Testis (tissue), 2 donors: ENCODE measurements at regions not wholly inside any gene's neighbourhood (a gene's known extent, or its start where the extent isn't known, plus 50 kb on each side); places are given as distances from the start of the nearest gene placed in this dataset.

Experiments used
- DNase-seq: peaks from one replicate; pipeline ENCODE4 v3.0.0-alpha.2; 2019
- H3K27ac ChIP-seq, 2 donors: fragments of 200-600 bp; sonication (generic); one replicate each; pipeline ENCODE4 v1.5.1; 2019
- H3K27me3 ChIP-seq: fragments of 200-600 bp; sonication (generic); one replicate; pipeline ENCODE4 v1.5.1; 2019
- H3K36me3 ChIP-seq: fragments of 200-600 bp; sonication (generic); one replicate; pipeline ENCODE4 v1.5.1; 2017; ENCODE audit warnings: low read depth; ENCODE audit errors: missing control alignments
- H3K4me1 ChIP-seq: fragments of 200-600 bp; sonication (generic); one replicate; pipeline ENCODE4 v1.5.1; 2019
- H3K4me3 ChIP-seq, 2 donors: fragments of 200-600 bp; sonication (generic); one replicate each; pipeline ENCODE4 v1.5.1; 2017 to 2019
- H3K9me3 ChIP-seq: fragments of 200-600 bp; sonication (generic); one replicate; pipeline ENCODE4 v1.5.1; 2017
- POLR2A ChIP-seq: fragments of 450-650 bp; IDR thresholded peaks from one replicate; pipeline ENCODE4 v1.6.1; 2017; ENCODE audit warnings: antibody characterized with exemption, mild to moderate bottlenecking, moderate library complexity
- WGBS, 2 donors: methylation state at CpG; one replicate each; pipeline ENCODE4 v1.1.5; 2018; 5-methylcytosine and 5-hydroxymethylcytosine counted together
- intact Hi-C: fragments of 100-400 bp; cut with DNase I; formaldehyde crosslinking; loops from one replicate; pipeline ENCODE4 v1.15.1; 2023; ENCODE audit warnings: low total_unique reads
- TF ChIP-seq, protein P1 (sequence below), 3 experiments: fragments of 450-650 bp in 2 of 3; fragments of 200-600 bp in 1 of 3; sonication (generic) in 1 of 3; IDR thresholded peaks; one replicate each; pipeline ENCODE4 v1.5.1; 2016 to 2019; ENCODE audit warnings: antibody characterized with exemption in 3 of 3, mild to moderate bottlenecking in 2 of 3, moderate library complexity in 1 of 3

DNA sequence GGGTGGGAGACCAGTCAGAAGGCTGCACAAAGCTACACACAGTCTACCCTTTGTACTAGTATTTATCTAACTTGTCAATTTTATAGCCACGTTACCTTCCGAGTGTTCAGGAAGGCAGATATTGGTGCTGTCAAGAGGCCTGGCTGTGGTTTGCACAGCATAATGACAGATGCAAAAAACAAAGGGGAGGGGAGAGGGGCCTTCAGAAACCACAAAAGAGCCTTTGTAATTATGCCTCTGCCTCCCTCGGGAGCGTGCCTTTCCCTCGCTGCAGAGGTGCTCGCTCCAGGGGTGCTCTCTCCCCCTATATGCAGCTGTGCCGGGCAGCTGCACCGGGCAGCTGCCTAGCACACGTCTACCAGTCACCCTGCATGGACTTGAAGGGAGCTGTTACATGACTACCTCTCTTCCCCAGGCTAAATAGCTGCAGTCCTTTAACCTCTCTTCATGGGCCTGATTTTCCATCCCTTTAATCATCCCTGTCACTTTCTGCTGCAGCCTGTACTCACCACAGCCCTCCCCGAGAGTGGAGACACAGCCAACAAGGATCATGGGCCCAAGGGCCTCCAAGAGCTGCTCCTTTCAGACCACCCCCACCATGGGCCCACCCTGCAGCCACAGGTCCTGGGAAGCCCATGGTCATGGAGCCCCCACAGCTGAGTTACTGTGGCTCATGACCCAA, 168.4 kb upstream of the PKDCC start:
- Histone ChIP-seq H3K4me1 (peaks cover 40% of the 10 kb centered on the region), H3K27me3 (no peaks in the 10 kb centered on the region), H3K36me3 (no peaks in the 10 kb centered on the region), H3K27ac (peak overlapping the region in 1 of 2 donors; percentile 65), H3K9me3 (no peaks in the 10 kb centered on the region), H3K4me3 (no peak overlapping the region)
- peak; percentile 48 for DNase-seq
- WGBS, 2 donors, result 45 to 49% methylated on average over 9 to 10 of the region's 10 CpGs
- intact Hi-C loops, result no loop called here
- TF ChIP-seq, protein P1, sequence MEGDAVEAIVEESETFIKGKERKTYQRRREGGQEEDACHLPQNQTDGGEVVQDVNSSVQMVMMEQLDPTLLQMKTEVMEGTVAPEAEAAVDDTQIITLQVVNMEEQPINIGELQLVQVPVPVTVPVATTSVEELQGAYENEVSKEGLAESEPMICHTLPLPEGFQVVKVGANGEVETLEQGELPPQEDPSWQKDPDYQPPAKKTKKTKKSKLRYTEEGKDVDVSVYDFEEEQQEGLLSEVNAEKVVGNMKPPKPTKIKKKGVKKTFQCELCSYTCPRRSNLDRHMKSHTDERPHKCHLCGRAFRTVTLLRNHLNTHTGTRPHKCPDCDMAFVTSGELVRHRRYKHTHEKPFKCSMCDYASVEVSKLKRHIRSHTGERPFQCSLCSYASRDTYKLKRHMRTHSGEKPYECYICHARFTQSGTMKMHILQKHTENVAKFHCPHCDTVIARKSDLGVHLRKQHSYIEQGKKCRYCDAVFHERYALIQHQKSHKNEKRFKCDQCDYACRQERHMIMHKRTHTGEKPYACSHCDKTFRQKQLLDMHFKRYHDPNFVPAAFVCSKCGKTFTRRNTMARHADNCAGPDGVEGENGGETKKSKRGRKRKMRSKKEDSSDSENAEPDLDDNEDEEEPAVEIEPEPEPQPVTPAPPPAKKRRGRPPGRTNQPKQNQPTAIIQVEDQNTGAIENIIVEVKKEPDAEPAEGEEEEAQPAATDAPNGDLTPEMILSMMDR (IDR thresholded peaks at IDR 0.05), result no peak
- no peak for TF ChIP-seq POLR2A

DNA sequence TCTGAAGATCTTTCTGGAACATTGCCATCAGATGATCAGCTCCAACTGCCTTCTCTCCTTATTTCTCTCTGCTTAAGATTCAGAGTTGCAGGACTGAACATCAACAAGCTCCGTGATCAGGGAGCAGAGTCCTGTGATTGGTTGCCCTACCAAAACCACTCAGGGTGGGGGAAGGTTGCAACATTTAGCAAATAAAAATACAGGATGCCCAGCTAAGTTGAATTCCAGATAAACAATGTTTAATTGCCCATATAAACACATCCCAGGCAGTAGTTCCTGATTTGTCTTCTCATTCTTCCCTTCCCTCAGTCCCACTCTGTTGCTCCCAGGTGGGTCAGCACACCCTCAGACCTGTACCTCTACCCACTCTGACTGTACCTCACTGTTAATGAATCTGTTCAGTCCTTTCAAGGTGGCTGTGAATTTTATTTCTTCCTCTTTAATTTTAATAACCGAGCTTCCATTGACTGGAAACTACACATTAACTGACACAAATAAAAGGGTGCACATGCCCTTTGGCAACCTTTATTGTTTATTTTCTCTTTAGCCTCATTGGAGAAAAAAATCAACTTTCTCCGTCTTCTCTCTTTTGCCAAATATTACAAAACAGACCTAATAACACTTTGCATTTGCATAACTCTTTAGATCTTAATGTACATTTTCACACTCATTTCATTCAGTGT, 167.1 kb upstream of the PKDCC start:
- Histone ChIP-seq H3K27me3 (no peaks in the 10 kb centered on the region), H3K4me3 (no peak overlapping the region), H3K36me3 (no peaks in the 10 kb centered on the region), H3K9me3 (no peaks in the 10 kb centered on the region), H3K27ac (peak overlapping the region; percentile 27 to 65), H3K4me1 (peaks cover 52% of the 10 kb centered on the region)
- no peak for TF ChIP-seq POLR2A
- TF ChIP-seq, protein P1 (IDR thresholded peaks at IDR 0.05), result no peak
- WGBS, 2 donors, result 54 to 56% methylated on average over 3 of the region's 3 CpGs
- no peak for DNase-seq
- intact Hi-C loops, result no loop called here

DNA sequence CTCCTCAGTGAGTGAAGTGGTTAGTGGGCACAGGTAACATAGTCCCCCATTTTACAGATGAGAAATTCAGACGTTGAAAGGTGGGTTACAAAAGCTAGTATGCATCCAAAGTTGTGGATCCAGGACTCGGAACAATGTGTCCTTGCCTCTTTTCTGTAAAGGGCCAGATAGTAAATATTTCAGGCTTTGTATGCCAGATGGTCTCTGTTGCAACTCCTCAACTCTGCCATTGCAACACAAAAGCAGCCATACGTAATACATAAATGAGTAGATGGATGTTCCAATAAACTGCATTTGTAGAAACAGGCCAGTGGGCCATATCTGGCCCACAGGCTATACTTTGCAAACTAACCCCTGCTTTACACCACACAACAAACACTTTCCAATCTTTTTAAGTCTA, 166.6 kb upstream of the PKDCC start:
- Histone ChIP-seq H3K36me3 (no peaks in the 10 kb centered on the region), H3K4me3 (no peak overlapping the region), H3K27me3 (no peaks in the 10 kb centered on the region), H3K4me1 (peaks cover 58% of the 10 kb centered on the region), H3K27ac (no peak overlapping the region), H3K9me3 (no peaks in the 10 kb centered on the region)
- 42 to 53% methylated on average over 3 of the region's 3 CpGs for WGBS, 2 donors
- TF ChIP-seq POLR2A, result no peak
- TF ChIP-seq, protein P1 (IDR thresholded peaks at IDR 0.05), result no peak
- no peak for DNase-seq
- intact Hi-C loops, result no loop called here

DNA sequence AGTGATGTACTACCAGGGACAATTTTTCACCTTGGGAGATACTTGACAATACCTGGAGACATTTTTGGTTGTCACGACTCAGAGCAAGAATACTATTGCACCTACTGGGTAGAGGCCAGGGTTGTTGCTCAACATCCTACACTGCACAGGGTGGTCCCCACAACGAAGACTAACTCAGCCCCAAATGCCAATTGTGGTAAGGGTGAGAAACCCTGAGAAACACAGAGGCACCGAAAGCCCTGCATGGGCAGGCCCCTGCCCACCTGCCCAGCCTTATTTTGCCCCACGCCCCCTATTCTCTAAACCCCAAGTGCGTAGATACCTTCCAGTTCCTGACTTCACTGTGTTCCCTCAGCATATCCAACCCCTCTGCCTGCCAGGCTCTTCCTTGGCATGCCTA, 163.1 kb upstream of the PKDCC start:
- peaks cover 50% of the 10 kb centered on the region for H3K4me1 ChIP-seq
- H3K27me3 ChIP-seq, result no peaks in the 10 kb centered on the region
- H3K9me3 ChIP-seq, result no peaks in the 10 kb centered on the region
- TF ChIP-seq, protein P1 (IDR thresholded peaks at IDR 0.05), result no peak
- TF ChIP-seq POLR2A, result no peak
- WGBS, 2 donors, result 89% methylated on average over 5 of the region's 5 CpGs
- H3K4me3 ChIP-seq, result no peak overlapping the region
- peak overlapping the region; percentile 68 to 82 for H3K27ac ChIP-seq
- H3K36me3 ChIP-seq, result no peaks in the 10 kb centered on the region
- DNase-seq, result no peak
- intact Hi-C loops, result no loop called here
